ENCODE measurements at regions not wholly inside any gene's neighbourhood (a gene's known extent, or its start where the extent isn't known, plus 50 kb on each side); places are given as distances from the start of the nearest gene placed in this dataset.

DNA sequence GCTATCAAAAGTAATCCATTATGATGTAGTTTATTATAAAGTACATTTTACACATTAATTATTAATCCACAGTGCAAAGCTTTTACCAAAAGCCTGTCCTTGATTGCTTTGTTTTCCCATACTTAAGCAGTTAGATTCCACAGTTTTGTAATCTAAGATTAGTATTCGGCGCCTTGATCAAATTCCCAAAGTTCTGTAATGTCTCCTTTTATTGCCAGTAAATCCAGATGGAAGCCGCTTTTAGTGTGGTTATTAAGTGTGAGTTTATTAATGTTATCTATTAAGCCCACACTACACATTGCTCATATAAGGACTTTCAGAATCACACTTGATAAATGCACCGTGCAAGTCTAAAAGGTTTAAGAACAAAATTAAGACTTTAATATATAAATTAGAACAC is 199.2 kb upstream of the PKN2 start:
- DNase-seq (no peak), ATAC-seq (no peak)
- Histone ChIP-seq H3K27me3 (ENCODE audit: insufficient read depth in 3 of 3, low read length in 2 of 3) (no peaks in the 10 kb centered on the region), H3K9me3 (no peaks in the 10 kb centered on the region), H3K36me3 (ENCODE audit: insufficient read depth in 1 of 2, low read depth in 1 of 2) (no peaks in the 10 kb centered on the region), H3K4me1 (no peaks in the 10 kb centered on the region), H3K27ac (no peak overlapping the region), H3K4me3 (no peak overlapping the region)
- intact Hi-C loops (cut with DNase I): no loop called here
- WGBS, 3 donors: 88 to 90% (median 90%) methylated on average over 4 of the region's 4 CpGs
- TF ChIP-seq, protein P1, sequence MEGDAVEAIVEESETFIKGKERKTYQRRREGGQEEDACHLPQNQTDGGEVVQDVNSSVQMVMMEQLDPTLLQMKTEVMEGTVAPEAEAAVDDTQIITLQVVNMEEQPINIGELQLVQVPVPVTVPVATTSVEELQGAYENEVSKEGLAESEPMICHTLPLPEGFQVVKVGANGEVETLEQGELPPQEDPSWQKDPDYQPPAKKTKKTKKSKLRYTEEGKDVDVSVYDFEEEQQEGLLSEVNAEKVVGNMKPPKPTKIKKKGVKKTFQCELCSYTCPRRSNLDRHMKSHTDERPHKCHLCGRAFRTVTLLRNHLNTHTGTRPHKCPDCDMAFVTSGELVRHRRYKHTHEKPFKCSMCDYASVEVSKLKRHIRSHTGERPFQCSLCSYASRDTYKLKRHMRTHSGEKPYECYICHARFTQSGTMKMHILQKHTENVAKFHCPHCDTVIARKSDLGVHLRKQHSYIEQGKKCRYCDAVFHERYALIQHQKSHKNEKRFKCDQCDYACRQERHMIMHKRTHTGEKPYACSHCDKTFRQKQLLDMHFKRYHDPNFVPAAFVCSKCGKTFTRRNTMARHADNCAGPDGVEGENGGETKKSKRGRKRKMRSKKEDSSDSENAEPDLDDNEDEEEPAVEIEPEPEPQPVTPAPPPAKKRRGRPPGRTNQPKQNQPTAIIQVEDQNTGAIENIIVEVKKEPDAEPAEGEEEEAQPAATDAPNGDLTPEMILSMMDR (IDR thresholded peaks at IDR 0.05): no peak

DNA sequence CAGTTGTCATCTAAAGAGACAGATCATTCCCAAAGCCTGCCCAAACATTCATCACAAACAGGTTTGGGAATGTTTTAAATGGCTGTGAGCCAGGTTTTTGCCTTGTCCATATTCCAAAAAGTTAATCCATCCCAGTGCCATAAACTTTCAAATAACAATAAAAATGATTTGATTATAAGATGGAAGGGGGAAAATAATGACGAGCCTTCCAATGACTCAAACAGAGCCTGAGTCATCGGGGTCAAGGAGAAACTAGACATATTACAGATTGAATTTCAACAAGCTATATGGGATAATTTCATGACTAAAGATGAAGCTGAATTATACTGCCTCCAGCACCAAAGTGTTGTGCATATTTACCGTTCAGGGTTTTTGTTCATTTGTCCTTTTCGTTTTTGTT is 195.8 kb upstream of the PKN2 start:
- no peak for ATAC-seq
- TF ChIP-seq, protein P1 (IDR thresholded peaks at IDR 0.05): no peak
- no peak for DNase-seq
- intact Hi-C loops (cut with DNase I): no loop called here
- Histone ChIP-seq H3K4me3 (no peak overlapping the region), H3K9me3 (no peaks in the 10 kb centered on the region), H3K4me1 (no peaks in the 10 kb centered on the region), H3K27me3 (ENCODE audit: insufficient read depth in 3 of 3, low read length in 2 of 3) (no peaks in the 10 kb centered on the region), H3K27ac (no peak overlapping the region), H3K36me3 (ENCODE audit: insufficient read depth in 1 of 2, low read depth in 1 of 2) (no peaks in the 10 kb centered on the region)
- WGBS, 3 donors: 54 to 68% (median 67%) methylated on average over 4 of the region's 4 CpGs

DNA sequence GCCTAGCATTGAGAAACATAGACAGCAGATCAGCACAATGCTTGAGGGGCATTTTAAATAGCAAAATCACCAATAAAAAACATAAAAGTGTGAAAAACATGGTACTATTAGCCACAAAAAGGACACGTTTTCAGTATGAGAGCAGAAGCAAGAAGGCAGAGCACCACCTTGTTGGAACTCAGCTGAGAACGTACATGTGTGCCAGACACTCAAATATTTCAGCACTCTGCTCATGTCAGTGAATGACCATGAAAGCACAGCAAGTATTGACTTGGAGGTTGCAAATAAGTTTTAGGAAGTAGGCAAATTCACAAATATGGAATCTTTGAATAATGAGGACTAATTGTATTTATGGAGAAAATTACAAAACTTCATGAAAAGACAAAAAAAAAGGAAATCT is 193.4 kb upstream of the PKN2 start:
- no peaks in the 10 kb centered on the region for H3K4me1 ChIP-seq
- intact Hi-C loops (cut with DNase I): no loop called here
- TF ChIP-seq, protein P1 (IDR thresholded peaks at IDR 0.05): no peak
- ATAC-seq (no peak), DNase-seq (no peak)
- no peaks in the 10 kb centered on the region for H3K27me3 ChIP-seq (ENCODE audit: insufficient read depth in 3 of 3, low read length in 2 of 3)
- H3K27ac ChIP-seq: no peak overlapping the region
- H3K4me3 ChIP-seq: no peak overlapping the region
- WGBS, 3 donors: 32 to 45% (median 39%) methylated on average over 2 of the region's 2 CpGs
- no peaks in the 10 kb centered on the region for H3K9me3 ChIP-seq
- no peaks in the 10 kb centered on the region for H3K36me3 ChIP-seq (ENCODE audit: insufficient read depth in 1 of 2, low read depth in 1 of 2)

DNA sequence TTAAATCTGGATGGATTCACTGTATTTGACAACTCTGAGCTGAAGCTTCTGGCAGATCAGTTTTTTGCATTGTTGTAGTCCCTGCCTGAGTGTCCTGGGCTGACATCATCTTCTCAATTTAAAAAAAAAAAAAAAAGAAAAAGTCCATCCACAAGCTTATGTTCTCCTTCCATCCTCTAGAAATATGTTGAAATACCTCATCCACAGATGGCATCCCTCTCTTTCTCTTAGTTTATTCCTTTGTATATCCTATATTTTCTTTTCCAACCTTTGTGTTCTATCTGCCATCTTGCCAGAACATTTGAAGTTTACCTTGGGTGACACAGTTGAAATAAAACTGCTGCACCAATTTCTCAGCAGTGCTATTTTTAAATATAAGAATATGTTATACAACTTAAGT is 184.4 kb upstream of the PKN2 start:
- TF ChIP-seq, protein P1 (IDR thresholded peaks at IDR 0.05): no peak
- ATAC-seq: no peak
- Histone ChIP-seq H3K4me3 (no peak overlapping the region), H3K9me3 (no peaks in the 10 kb centered on the region), H3K27me3 (ENCODE audit: insufficient read depth in 3 of 3, low read length in 2 of 3) (no peaks in the 10 kb centered on the region), H3K4me1 (no peaks in the 10 kb centered on the region), H3K36me3 (ENCODE audit: insufficient read depth in 1 of 2, low read depth in 1 of 2) (no peaks in the 10 kb centered on the region), H3K27ac (no peak overlapping the region)
- intact Hi-C loops (cut with DNase I): no loop called here
- no peak for DNase-seq

DNA sequence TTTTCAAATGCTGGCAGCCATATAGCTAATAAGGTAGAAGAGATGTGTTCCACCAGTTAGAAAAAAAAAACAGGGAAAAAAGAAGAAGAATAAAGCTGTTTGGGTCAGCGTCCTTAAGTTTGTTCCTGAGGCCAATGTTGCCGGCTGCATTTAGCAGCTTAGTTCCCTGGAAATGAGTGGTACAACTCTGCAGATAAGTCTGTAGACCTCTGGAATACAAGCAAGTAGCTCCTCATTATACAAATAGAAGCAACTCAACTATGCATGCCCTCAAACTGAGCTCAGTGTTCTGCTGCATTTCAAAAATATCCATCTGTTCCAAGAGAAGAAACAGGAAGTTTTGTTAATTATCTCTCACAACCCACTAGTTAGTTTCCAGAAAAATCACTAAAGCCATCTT is 181.2 kb upstream of the PKN2 start:
- intact Hi-C loops (cut with DNase I): no loop called here
- DNase-seq (no peak), ATAC-seq (no peak)
- Histone ChIP-seq H3K27me3 (ENCODE audit: insufficient read depth in 3 of 3, low read length in 2 of 3) (no peaks in the 10 kb centered on the region), H3K27ac (no peak overlapping the region), H3K4me3 (no peak overlapping the region), H3K9me3 (no peaks in the 10 kb centered on the region), H3K4me1 (no peaks in the 10 kb centered on the region), H3K36me3 (ENCODE audit: insufficient read depth in 1 of 2, low read depth in 1 of 2) (no peaks in the 10 kb centered on the region)
- TF ChIP-seq, protein P1 (IDR thresholded peaks at IDR 0.05): no peak
- WGBS, 3 donors: 74 to 87% (median 78%) methylated on average over 2 of the region's 2 CpGs
